GM10266 (cell line): ENCODE measurements at regions not wholly inside any gene's neighbourhood (a gene's known extent, or its start where the extent isn't known, plus 50 kb on each side); places are given as distances from the start of the nearest gene placed in this dataset.

Experiments
- DNase-seq: peaks from one replicate; pipeline ENCODE4 v3.0.0; 2012; ENCODE audit errors: extremely low spot score
- CTCF ChIP-seq: IDR thresholded peaks from 2 replicates; pipeline ENCODE4 v1.5.1; 2012; ENCODE audit warnings: mild to moderate bottlenecking, low read depth; ENCODE audit not compliant: control insufficient read depth, insufficient read depth; ENCODE audit errors: missing control alignments

- no peak for TF ChIP-seq CTCF
- no peak for DNase-seq
These were observed 464.3 kb downstream of the EPHA3 start for GRCh38 chr3:89571707-89572106.

GRCh38 chr3:89572261-89572660 is 464.8 kb downstream of the EPHA3 start:
- no peak for TF ChIP-seq CTCF
- no peak for DNase-seq

GRCh38 chr3:89576417-89576816 is 469.0 kb downstream of the EPHA3 start:
- no peak for DNase-seq
- TF ChIP-seq CTCF = no peak

GRCh38 chr3:89577637-89578530 is 470.5 kb downstream of the EPHA3 start:
- no peak for DNase-seq

GRCh38 chr3:89580859-89581258 is 473.4 kb downstream of the EPHA3 start:
- no peak for TF ChIP-seq CTCF
- DNase-seq = no peak

More at GRCh38 chr3:89577637-89578530, 470.5 kb downstream of the EPHA3 start:
- TF ChIP-seq CTCF = no peak

- no peak for TF ChIP-seq CTCF
- DNase-seq = no peak
These were observed 477.0 kb downstream of the EPHA3 start for GRCh38 chr3:89584398-89584797.

GRCh38 chr3:89586256-89586655 is 478.8 kb downstream of the EPHA3 start:
- DNase-seq = no peak
- no peak for TF ChIP-seq CTCF
